ENCODE measurements at regions not wholly inside any gene's neighbourhood (a gene's known extent, or its start where the extent isn't known, plus 50 kb on each side); places are given as distances from the start of the nearest gene placed in this dataset.

DNA sequence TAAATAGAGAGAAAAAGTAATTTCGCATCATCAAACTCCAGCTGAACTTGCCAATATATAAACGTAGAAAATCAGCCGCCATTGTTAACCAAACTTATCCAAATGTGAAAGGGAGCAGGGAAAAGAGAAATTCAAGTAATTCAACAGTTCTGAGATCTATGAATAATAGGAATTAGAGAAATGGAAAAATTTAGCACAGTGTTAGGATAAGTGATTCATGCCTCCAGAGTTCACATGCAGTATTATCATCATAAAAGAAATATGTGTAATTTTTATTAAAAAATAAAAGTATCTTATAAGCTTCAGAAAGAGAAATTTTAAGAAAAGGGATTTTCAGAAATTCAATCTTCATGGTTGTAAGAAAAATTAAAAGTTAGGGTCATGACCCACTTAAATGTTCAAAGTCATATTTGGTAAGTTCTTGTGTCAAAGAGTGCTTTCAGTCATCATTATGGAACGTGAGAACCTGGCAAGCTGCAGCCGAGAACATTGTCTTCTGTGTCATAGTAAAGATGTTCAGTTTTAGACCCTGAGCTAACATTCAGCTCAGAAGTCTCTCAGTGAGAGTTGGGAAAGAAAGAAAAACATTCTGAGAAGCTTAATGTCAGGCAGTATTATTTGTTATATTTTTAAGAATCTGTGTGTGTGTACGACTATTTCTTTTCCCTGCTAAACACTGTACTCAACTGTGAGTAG, 414.3 kb upstream of the RGPD4 start:
- no peak for DNase-seq (ENCODE audit: low spot score)
- Mint-ChIP-seq H3K4me3 (no peak overlapping the region), H3K36me3 (ENCODE audit: low read depth) (no peaks in the 10 kb centered on the region), H3K4me1 (ENCODE audit: low read depth) (no peaks in the 10 kb centered on the region), H3K27ac (no peak overlapping the region), H3K9me3 (no peaks in the 10 kb centered on the region), H3K27me3 (ENCODE audit: insufficient read depth) (no peaks in the 10 kb centered on the region)
- intact Hi-C loops (cut with micrococcal nuclease), result no loop called here

DNA sequence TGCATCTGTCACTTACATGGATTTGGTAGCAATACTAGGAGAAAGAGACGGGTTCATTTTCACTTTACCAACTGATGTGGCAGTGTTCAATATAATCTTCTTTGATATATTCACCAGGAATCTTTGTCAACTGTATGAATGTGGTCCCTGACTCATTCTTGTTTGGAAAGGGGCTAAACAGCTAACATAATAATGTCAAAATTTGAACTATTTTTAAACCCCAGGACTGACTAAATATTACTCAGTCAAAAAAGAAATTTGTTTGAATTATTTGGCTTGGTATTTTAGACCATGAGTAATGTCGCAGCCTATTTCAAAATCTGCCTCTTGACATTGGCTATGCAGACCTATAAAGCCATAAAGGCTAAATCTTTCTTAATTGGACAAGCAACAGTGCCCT, 413.7 kb upstream of the RGPD4 start:
- H3K4me1 Mint-ChIP-seq (ENCODE audit: low read depth), result no peaks in the 10 kb centered on the region
- intact Hi-C loops (cut with micrococcal nuclease), result no loop called here

DNA sequence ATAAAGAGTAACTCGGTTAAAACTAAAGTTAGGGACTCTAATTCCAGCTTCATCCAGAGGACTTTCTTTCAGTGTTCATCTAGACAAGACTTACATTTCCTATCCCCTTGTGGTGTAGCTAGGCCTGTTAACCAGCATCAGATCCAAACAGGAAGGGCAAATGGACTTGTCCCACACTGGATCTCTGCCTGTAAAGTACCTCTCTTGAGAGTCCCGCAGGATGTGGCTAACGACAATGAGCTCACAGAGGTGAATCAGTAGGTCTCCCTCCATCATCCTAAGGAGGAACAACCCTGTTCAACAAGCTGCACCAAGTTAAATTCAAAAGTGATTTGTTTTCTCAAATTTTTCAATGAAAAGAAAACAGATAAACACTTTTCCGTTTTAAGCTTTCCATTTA, 412.3 kb upstream of the RGPD4 start:
- H3K4me3 Mint-ChIP-seq, result no peak overlapping the region
- H3K27me3 Mint-ChIP-seq (ENCODE audit: insufficient read depth), result no peaks in the 10 kb centered on the region
- no peaks in the 10 kb centered on the region for H3K36me3 Mint-ChIP-seq (ENCODE audit: low read depth)
- DNase-seq (ENCODE audit: low spot score), result no peak
- H3K4me1 Mint-ChIP-seq (ENCODE audit: low read depth), result no peaks in the 10 kb centered on the region
- H3K9me3 Mint-ChIP-seq, result no peaks in the 10 kb centered on the region
- no peak overlapping the region for H3K27ac Mint-ChIP-seq
- intact Hi-C loops (cut with micrococcal nuclease), result no loop called here

More for the DNA sequence above, 413.7 kb upstream of the RGPD4 start:
- Mint-ChIP-seq H3K36me3 (ENCODE audit: low read depth) (no peaks in the 10 kb centered on the region), H3K27me3 (ENCODE audit: insufficient read depth) (no peaks in the 10 kb centered on the region), H3K4me3 (no peak overlapping the region), H3K9me3 (no peaks in the 10 kb centered on the region), H3K27ac (no peak overlapping the region)
- DNase-seq (ENCODE audit: low spot score), result no peak

DNA sequence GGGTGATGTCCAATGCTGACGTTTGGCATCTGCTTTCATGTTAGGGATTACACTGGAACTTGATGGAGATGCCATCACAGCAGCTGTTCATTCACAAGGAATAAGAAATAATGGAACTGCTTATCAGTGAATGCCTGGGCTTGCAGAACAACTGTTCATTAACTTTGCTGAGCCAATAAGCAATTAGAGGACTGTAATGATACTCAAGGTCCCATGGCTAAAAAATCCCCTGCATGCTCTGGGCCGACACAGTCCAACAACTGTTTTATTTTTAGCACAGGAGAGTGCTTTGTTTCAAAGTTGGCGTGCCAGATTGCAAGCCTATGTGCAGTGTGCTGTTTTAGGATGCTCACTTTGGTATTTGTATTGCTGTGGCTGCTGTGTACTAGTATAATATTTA, 408.0 kb upstream of the RGPD4 start:
- intact Hi-C loops (cut with micrococcal nuclease), result no loop called here
- H3K4me1 Mint-ChIP-seq (ENCODE audit: low read depth), result no peaks in the 10 kb centered on the region
- H3K27ac Mint-ChIP-seq, result no peak overlapping the region
- H3K4me3 Mint-ChIP-seq, result no peak overlapping the region
- no peaks in the 10 kb centered on the region for H3K27me3 Mint-ChIP-seq (ENCODE audit: insufficient read depth)
- no peak for DNase-seq (ENCODE audit: low spot score)
- no peaks in the 10 kb centered on the region for H3K36me3 Mint-ChIP-seq (ENCODE audit: low read depth)
- H3K9me3 Mint-ChIP-seq, result no peaks in the 10 kb centered on the region

DNA sequence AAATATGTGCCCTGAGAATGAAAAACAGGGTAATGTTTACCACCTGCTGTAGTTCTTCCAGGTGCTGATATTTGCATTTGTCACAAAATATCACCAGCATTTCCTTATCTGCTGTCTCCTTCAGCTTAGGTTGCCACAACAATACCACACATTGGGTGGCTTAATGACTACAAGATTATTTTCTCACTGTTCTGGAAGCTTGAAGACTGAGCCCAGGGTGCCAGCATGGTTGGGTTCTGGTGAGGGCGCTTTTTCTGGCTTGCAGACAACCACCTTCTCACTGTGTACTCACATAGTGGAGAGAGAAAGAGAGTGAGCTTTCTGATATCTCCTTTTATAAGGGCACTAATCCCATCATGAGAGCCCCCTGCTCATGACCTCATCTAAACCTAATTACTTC, 407.5 kb upstream of the RGPD4 start:
- intact Hi-C loops (cut with micrococcal nuclease), result no loop called here

DNA sequence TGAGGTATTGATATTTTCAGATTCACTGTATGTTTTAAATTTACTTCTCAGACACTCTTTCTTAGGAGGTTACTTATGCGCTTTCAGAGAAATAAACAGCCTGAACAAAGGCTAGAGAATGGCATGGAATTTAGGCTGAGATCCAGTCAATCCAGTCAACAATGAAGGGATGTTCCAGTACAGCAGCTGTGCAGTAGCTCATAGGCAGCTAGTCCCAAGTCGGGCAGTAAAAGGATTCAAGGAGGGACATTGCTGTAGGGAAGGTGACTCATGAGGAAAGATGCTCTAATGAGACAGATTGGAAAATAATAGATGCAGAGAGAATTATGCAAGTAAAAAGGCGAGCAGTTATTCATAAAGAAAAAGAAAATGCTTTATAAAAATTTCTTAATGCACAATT, 397.9 kb upstream of the RGPD4 start:
- intact Hi-C loops (cut with micrococcal nuclease), result no loop called here
- no peak for DNase-seq (ENCODE audit: low spot score)
- Mint-ChIP-seq H3K4me3 (no peak overlapping the region), H3K36me3 (ENCODE audit: low read depth) (no peaks in the 10 kb centered on the region), H3K27me3 (ENCODE audit: insufficient read depth) (no peaks in the 10 kb centered on the region), H3K4me1 (ENCODE audit: low read depth) (no peaks in the 10 kb centered on the region), H3K27ac (peak overlapping the region; percentile 5), H3K9me3 (peaks cover 4% of the 10 kb centered on the region)

More for the DNA sequence above, 407.5 kb upstream of the RGPD4 start:
- Mint-ChIP-seq H3K27me3 (ENCODE audit: insufficient read depth) (no peaks in the 10 kb centered on the region), H3K9me3 (no peaks in the 10 kb centered on the region), H3K4me1 (ENCODE audit: low read depth) (no peaks in the 10 kb centered on the region), H3K4me3 (no peak overlapping the region), H3K27ac (no peak overlapping the region), H3K36me3 (ENCODE audit: low read depth) (no peaks in the 10 kb centered on the region)
- DNase-seq (ENCODE audit: low spot score), result no peak

DNA sequence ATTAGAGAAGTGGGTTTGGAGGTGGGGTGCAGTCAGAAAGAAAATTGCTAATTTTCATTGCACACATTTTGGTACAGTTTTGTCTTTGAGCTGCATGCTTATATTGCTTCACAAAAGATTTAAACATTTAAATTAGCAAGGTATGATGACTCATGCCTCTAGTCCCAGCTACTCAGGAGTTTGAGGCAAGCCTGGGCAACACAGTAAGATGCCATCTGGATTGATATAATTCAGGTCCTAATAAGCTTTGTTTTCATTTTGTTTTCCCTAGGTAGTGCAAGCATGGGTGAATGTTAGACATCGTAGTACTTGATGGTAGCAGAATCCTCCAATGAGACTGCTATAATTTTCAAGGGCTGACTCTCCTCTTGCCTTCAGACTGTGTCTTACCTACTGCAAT, 396.7 kb upstream of the RGPD4 start:
- no peaks in the 10 kb centered on the region for H3K4me1 Mint-ChIP-seq (ENCODE audit: low read depth)
- no peak overlapping the region for H3K27ac Mint-ChIP-seq
- no peak for DNase-seq (ENCODE audit: low spot score)
- peaks cover 4% of the 10 kb centered on the region for H3K9me3 Mint-ChIP-seq
- H3K36me3 Mint-ChIP-seq (ENCODE audit: low read depth), result no peaks in the 10 kb centered on the region
- intact Hi-C loops (cut with micrococcal nuclease), result no loop called here
- H3K27me3 Mint-ChIP-seq (ENCODE audit: insufficient read depth), result no peaks in the 10 kb centered on the region
- no peak overlapping the region for H3K4me3 Mint-ChIP-seq

DNA sequence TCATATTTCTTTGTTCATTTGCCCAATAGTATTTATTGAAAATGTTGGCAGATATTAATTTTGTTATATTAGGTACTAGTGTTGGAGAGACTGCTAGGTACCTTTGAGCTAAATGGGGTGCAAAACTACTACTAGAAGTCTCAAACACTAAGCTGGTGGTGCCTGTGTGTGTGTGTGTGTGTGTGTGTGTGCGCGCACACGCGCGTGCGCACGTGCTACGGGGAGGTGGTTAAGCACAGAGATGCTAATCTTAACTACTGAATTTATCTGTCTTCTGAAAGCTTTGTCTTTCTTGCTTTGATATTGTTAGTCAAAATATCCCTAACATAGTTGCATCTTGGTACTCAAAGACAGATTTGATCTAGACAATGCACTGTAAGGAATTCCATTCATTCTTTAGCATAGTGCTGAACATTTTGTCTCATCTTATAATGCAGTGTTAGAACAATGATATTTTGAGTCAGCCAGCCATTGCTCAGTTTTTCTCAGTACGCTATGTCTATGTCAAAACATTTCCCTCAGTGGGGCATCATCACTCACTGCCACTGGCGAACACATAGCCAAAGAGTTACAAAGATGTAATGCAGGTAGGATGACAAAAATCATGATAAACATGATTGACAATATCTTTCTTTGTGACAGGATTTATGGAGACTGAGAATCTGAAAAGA, 396.0 kb upstream of the RGPD4 start:
- H3K4me1 Mint-ChIP-seq (ENCODE audit: low read depth), result no peaks in the 10 kb centered on the region
- H3K27ac Mint-ChIP-seq, result no peak overlapping the region
- peaks cover 4% of the 10 kb centered on the region for H3K9me3 Mint-ChIP-seq
- H3K27me3 Mint-ChIP-seq (ENCODE audit: insufficient read depth), result no peaks in the 10 kb centered on the region
- no peak overlapping the region for H3K4me3 Mint-ChIP-seq
- no peaks in the 10 kb centered on the region for H3K36me3 Mint-ChIP-seq (ENCODE audit: low read depth)
- no peak for DNase-seq (ENCODE audit: low spot score)
- intact Hi-C loops (cut with micrococcal nuclease), result no loop called here

DNA sequence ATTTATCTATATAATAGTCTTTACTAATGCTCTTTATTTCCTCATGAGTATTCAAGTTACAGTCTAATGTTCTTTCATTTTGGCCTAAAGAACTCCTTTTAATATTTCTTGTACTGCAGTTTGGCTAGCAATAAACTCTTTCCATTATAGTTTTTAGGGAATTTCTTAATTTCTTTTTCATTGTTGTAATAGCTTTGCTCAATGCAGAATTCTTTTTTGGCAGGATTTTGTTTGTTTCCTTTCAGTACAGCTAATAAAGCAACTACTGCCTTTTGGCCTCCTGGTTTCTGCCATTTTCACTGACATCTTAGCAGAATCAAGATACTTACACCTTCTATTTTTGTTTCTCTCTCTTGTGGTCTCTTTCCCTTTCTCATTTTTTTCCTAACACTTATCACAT, 390.4 kb upstream of the RGPD4 start:
- Mint-ChIP-seq H3K36me3 (ENCODE audit: low read depth) (no peaks in the 10 kb centered on the region), H3K4me3 (no peak overlapping the region), H3K4me1 (ENCODE audit: low read depth) (no peaks in the 10 kb centered on the region), H3K9me3 (no peaks in the 10 kb centered on the region), H3K27me3 (ENCODE audit: insufficient read depth) (no peaks in the 10 kb centered on the region), H3K27ac (no peak overlapping the region)
- no peak for DNase-seq (ENCODE audit: low spot score)
- intact Hi-C loops (cut with micrococcal nuclease), result no loop called here

DNA sequence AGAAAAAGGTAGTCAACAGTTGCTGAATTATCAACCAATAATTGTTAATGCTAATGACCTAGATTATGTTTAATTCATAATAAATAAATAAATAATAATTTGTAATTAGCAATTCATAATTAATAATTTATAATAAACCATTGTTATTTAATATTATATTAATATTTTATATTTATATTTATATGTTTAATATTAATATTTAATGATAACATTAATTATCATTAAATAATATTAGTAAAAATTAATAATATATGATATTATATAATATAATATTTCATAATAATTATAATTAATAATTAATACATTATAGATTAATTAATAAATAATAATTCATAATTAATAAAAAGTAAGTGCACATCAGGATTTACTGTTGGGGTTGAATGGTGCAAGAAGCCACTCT, 389.4 kb upstream of the RGPD4 start:
- DNase-seq (ENCODE audit: low spot score), result no peak
- Mint-ChIP-seq H3K4me1 (ENCODE audit: low read depth) (no peaks in the 10 kb centered on the region), H3K27me3 (ENCODE audit: insufficient read depth) (no peaks in the 10 kb centered on the region), H3K4me3 (no peak overlapping the region), H3K27ac (no peak overlapping the region), H3K36me3 (ENCODE audit: low read depth) (no peaks in the 10 kb centered on the region), H3K9me3 (no peaks in the 10 kb centered on the region)
- intact Hi-C loops (cut with micrococcal nuclease), result no loop called here

DNA sequence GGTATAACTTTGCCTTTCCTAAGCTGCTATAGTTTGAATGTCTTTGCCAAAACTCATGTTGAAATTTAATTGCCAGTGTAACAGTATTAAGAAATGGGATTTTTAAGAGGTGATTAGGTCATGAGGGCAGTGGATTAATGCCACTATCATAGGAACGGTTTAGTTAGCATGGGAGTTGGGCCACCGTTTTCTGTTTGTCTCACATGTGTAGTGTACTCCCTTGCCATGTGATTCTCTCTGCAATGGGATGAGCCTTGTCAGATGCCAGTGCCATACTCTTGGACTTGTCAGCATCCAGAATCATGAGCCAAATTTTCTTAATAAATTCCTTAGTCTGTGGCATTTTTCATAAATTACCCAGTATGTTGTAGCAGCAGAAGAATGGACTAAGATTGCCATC, 388.9 kb upstream of the RGPD4 start:
- no peak overlapping the region for H3K27ac Mint-ChIP-seq
- no peak overlapping the region for H3K4me3 Mint-ChIP-seq
- H3K9me3 Mint-ChIP-seq, result no peaks in the 10 kb centered on the region

DNA sequence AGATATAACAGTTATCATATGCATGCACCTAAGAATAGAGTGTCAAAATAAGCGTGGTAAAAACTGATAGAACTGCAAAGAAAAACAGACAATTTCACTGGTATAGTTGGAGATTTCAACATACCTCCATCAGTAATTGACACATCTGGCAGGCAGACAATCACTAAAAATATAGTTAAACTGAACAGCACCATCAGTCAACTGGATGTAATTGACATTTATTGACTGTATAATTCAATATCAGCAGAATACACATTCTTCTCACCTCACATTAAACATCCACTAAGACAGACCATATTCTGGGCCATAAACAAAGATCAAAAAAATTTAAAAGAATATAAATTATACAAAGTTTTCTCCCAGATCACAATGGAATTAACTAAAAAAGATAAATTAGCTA, 378.5 kb upstream of the RGPD4 start:
- H3K4me1 Mint-ChIP-seq (ENCODE audit: low read depth), result no peaks in the 10 kb centered on the region
- intact Hi-C loops (cut with micrococcal nuclease), result no loop called here
- H3K4me3 Mint-ChIP-seq, result no peak overlapping the region
- no peaks in the 10 kb centered on the region for H3K9me3 Mint-ChIP-seq
- H3K27ac Mint-ChIP-seq, result no peak overlapping the region
- no peaks in the 10 kb centered on the region for H3K27me3 Mint-ChIP-seq (ENCODE audit: insufficient read depth)
- no peaks in the 10 kb centered on the region for H3K36me3 Mint-ChIP-seq (ENCODE audit: low read depth)
- DNase-seq (ENCODE audit: low spot score), result no peak

More for the DNA sequence above, 388.9 kb upstream of the RGPD4 start:
- no peaks in the 10 kb centered on the region for H3K36me3 Mint-ChIP-seq (ENCODE audit: low read depth)
- intact Hi-C loops (cut with micrococcal nuclease), result no loop called here
- DNase-seq (ENCODE audit: low spot score), result no peak
- H3K4me1 Mint-ChIP-seq (ENCODE audit: low read depth), result no peaks in the 10 kb centered on the region
- H3K27me3 Mint-ChIP-seq (ENCODE audit: insufficient read depth), result no peaks in the 10 kb centered on the region

DNA sequence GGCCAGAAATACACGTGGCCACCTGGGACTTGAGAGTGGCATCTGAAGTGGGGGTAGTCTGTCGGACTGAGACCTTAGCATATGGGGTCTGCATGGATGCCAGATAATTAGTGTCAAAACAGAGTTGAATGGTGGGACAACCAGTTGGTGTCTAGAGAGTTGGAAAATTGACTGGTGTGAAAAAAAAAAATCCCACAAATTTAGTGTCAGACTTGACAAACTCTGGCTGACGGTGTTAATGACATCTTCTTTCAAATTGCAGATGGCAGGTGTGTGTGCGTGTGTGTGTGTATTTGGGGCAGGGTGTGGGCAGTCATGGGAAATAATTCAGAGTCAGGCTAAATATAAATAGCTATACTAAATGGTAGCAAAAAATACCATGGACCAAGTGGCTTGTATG, 365.4 kb upstream of the RGPD4 start:
- peaks cover 11% of the 10 kb centered on the region for H3K9me3 Mint-ChIP-seq
- no peak overlapping the region for H3K4me3 Mint-ChIP-seq
- intact Hi-C loops (cut with micrococcal nuclease), result no loop called here
- no peaks in the 10 kb centered on the region for H3K27me3 Mint-ChIP-seq (ENCODE audit: insufficient read depth)
- no peak for DNase-seq (ENCODE audit: low spot score)
- H3K36me3 Mint-ChIP-seq (ENCODE audit: low read depth), result no peaks in the 10 kb centered on the region
- no peaks in the 10 kb centered on the region for H3K4me1 Mint-ChIP-seq (ENCODE audit: low read depth)
- no peak overlapping the region for H3K27ac Mint-ChIP-seq

DNA sequence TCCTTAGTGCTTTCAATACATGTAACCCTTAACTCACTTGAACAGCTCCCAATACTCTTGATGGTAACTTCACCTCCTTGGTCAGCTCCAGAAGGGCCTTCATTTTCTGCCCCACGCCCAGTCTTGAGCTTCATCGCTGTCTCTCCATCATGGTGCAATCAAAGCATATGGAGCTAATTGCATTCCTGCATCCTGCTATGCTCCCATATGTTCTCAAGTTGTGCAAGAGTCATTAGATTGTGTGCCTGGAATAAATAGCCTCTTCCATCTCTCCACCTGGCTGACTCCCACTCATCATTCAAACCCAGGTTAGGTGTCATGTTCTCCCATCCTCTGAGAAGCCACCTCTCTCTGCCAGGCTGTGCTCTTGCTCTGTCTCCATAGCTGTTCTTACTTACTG, 364.5 kb upstream of the RGPD4 start:
- Mint-ChIP-seq H3K9me3 (peaks cover 11% of the 10 kb centered on the region), H3K36me3 (ENCODE audit: low read depth) (no peaks in the 10 kb centered on the region), H3K27me3 (ENCODE audit: insufficient read depth) (no peaks in the 10 kb centered on the region), H3K4me1 (ENCODE audit: low read depth) (no peaks in the 10 kb centered on the region), H3K4me3 (no peak overlapping the region), H3K27ac (no peak overlapping the region)
- DNase-seq (ENCODE audit: low spot score), result no peak
- intact Hi-C loops (cut with micrococcal nuclease), result no loop called here

Measured in activated T-helper 1 cell treated with anti-CD3 and anti-CD28 coated beads, Interleukin-12 subunit alpha, Interleukin-12 subunit beta, Interleukin-2, Interleukin-4 antibody, amounts not matched to agents 30 ng/mL and 10 ng/mL and 1 ng/mL, durations not matched to agents 14 hours and 24 hours and 36 hours (primary cell).